ENCODE measurements at regions not wholly inside any gene's neighbourhood (a gene's known extent, or its start where the extent isn't known, plus 50 kb on each side); places are given as distances from the start of the nearest gene placed in this dataset.

GRCh38 chr2:120892967-120893667 lies 157.4 kb downstream of the GLI2 start:
- TF ChIP-seq CTCF (IDR thresholded peaks at IDR 0.05) (no peak), POLR2A (IDR thresholded peaks at IDR 0.05) (no peak)
